ENCODE measurements at regions not wholly inside any gene's neighbourhood (a gene's known extent, or its start where the extent isn't known, plus 50 kb on each side); places are given as distances from the start of the nearest gene placed in this dataset.

DNA sequence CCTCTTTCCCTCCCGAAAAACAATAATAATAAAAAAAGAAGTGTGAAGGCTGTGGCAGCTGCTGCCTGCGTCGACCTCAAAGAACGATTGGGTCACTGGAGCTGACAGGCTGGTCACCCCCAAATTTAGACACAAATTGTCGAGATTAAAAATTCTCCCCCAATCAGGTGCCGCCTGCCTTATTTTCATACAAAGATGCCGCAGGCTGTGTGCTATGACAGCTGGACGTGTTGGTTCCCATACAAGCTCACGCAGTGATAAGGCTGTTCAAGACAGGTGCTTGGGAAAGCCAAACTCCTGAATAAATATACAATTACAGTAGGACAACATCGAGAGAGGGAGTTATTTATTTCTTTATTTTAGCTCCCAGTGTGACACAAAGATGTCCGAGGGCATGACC lies 1041.8 kb downstream of the VRK1 start:
- no peaks in the 10 kb centered on the region for H3K36me3 Mint-ChIP-seq (ENCODE audit: insufficient read depth, unreplicated experiment)
- Histone ChIP-seq H3K4me1 (no peaks in the 10 kb centered on the region), H3K36me3 (ENCODE audit: control insufficient read depth, insufficient read depth, low read length) (no peaks in the 10 kb centered on the region), H3K9me3 (no peaks in the 10 kb centered on the region), H3K27me3 (replicated peaks; ENCODE audit: control insufficient read depth, insufficient read depth, low read length) (no peaks in the 10 kb centered on the region), H3K4me3 (ENCODE audit: low read depth, low read length) (no peak overlapping the region)
- intact Hi-C loops (cut with micrococcal nuclease; ENCODE audit: unreplicated experiment), result no loop called here
- no TSS peak for BruUV-seq (replicated peaks)
- CTCF ChIA-PET, result no interaction called here
- H3K4me3 Mint-ChIP-seq (ENCODE audit: unreplicated experiment), result no peak overlapping the region
- H3K9me3 Mint-ChIP-seq (ENCODE audit: unreplicated experiment), result no peaks in the 10 kb centered on the region
- no peak overlapping the region for H3K27ac Mint-ChIP-seq (ENCODE audit: unreplicated experiment)
- TF ChIP-seq, protein P1, sequence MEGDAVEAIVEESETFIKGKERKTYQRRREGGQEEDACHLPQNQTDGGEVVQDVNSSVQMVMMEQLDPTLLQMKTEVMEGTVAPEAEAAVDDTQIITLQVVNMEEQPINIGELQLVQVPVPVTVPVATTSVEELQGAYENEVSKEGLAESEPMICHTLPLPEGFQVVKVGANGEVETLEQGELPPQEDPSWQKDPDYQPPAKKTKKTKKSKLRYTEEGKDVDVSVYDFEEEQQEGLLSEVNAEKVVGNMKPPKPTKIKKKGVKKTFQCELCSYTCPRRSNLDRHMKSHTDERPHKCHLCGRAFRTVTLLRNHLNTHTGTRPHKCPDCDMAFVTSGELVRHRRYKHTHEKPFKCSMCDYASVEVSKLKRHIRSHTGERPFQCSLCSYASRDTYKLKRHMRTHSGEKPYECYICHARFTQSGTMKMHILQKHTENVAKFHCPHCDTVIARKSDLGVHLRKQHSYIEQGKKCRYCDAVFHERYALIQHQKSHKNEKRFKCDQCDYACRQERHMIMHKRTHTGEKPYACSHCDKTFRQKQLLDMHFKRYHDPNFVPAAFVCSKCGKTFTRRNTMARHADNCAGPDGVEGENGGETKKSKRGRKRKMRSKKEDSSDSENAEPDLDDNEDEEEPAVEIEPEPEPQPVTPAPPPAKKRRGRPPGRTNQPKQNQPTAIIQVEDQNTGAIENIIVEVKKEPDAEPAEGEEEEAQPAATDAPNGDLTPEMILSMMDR (IDR thresholded peaks at IDR 0.05; ENCODE audit: insufficient read depth in 1 of 2, low read depth in 1 of 2, low read length in 1 of 2, severe bottlenecking in 1 of 2, unreplicated experiment in 1 of 2), result no peak
- no peaks in the 10 kb centered on the region for H3K4me1 Mint-ChIP-seq (ENCODE audit: low read depth, unreplicated experiment)
- DNase-seq, result no peak
- POLR2A ChIA-PET, result no interaction called here
- peaks cover 2% of the 10 kb centered on the region for H3K27me3 Mint-ChIP-seq (ENCODE audit: insufficient read depth, unreplicated experiment)

DNA sequence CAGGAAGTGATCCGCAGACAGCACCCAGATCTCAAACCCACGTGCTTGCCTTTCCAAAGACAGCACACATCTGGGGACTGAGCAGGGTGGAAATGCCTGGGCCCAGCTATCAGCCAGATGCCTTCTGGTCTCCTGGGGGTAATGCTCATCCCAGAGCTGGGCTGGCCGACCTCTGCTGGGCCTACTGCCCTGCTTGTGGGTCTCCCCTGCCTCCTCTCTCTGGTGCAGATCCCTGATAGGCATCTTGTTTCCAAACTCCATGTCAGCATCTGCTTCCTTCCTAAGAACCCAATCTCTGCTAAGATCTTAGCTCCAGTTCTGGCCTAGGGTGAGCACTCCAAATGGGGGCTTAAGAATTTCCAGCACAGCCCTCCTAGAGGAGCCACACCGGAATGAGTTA lies 1043.0 kb downstream of the VRK1 start:
- no TSS peak for BruUV-seq (replicated peaks)

DNA sequence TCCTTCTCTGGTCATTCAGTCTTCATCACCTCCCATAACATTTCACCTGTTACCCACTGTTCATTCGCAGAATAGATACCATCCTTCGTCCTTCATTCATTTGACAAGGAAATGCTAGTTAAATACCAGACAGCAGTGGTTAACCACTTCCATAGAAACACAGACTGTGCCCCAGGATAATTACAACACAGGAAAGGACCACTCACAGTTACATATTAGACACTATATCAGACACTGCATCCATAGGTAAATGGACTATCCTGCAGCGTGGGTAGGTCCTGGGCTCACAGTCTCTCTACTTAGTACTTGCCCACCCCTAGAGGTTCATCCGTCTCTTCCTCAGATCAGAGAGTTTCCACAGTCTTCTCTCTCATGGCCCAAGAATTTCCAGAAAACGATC lies 1044.6 kb downstream of the VRK1 start:
- H3K27ac Mint-ChIP-seq (ENCODE audit: unreplicated experiment), result no peak overlapping the region
- H3K4me3 Mint-ChIP-seq (ENCODE audit: unreplicated experiment), result no peak overlapping the region
- Histone ChIP-seq H3K27me3 (replicated peaks; ENCODE audit: control insufficient read depth, insufficient read depth, low read length) (no peaks in the 10 kb centered on the region), H3K9me3 (no peaks in the 10 kb centered on the region), H3K36me3 (ENCODE audit: control insufficient read depth, insufficient read depth, low read length) (no peaks in the 10 kb centered on the region), H3K4me3 (ENCODE audit: low read depth, low read length) (no peak overlapping the region), H3K4me1 (no peaks in the 10 kb centered on the region)
- no peaks in the 10 kb centered on the region for H3K9me3 Mint-ChIP-seq (ENCODE audit: unreplicated experiment)
- CTCF ChIA-PET, result no interaction called here
- intact Hi-C loops (cut with micrococcal nuclease; ENCODE audit: unreplicated experiment), result no loop called here
- H3K27me3 Mint-ChIP-seq (ENCODE audit: insufficient read depth, unreplicated experiment), result peaks cover 2% of the 10 kb centered on the region
- H3K4me1 Mint-ChIP-seq (ENCODE audit: low read depth, unreplicated experiment), result no peaks in the 10 kb centered on the region
- TF ChIP-seq, protein P1 (IDR thresholded peaks at IDR 0.05; ENCODE audit: insufficient read depth in 1 of 2, low read depth in 1 of 2, low read length in 1 of 2, severe bottlenecking in 1 of 2, unreplicated experiment in 1 of 2), result no peak
- DNase-seq, result no peak
- H3K36me3 Mint-ChIP-seq (ENCODE audit: insufficient read depth, unreplicated experiment), result no peaks in the 10 kb centered on the region
- POLR2A ChIA-PET, result no interaction called here
- no TSS peak for BruUV-seq (replicated peaks)

More for the DNA sequence above, 1043.0 kb downstream of the VRK1 start:
- Mint-ChIP-seq H3K27ac (ENCODE audit: unreplicated experiment) (no peak overlapping the region), H3K4me3 (ENCODE audit: unreplicated experiment) (no peak overlapping the region), H3K27me3 (ENCODE audit: insufficient read depth, unreplicated experiment) (peaks cover 2% of the 10 kb centered on the region), H3K36me3 (ENCODE audit: insufficient read depth, unreplicated experiment) (no peaks in the 10 kb centered on the region), H3K9me3 (ENCODE audit: unreplicated experiment) (no peaks in the 10 kb centered on the region), H3K4me1 (ENCODE audit: low read depth, unreplicated experiment) (no peaks in the 10 kb centered on the region)
- Histone ChIP-seq H3K27me3 (replicated peaks; ENCODE audit: control insufficient read depth, insufficient read depth, low read length) (no peaks in the 10 kb centered on the region), H3K36me3 (ENCODE audit: control insufficient read depth, insufficient read depth, low read length) (no peaks in the 10 kb centered on the region), H3K4me1 (no peaks in the 10 kb centered on the region), H3K9me3 (no peaks in the 10 kb centered on the region), H3K4me3 (ENCODE audit: low read depth, low read length) (no peak overlapping the region)
- intact Hi-C loops (cut with micrococcal nuclease; ENCODE audit: unreplicated experiment), result no loop called here
- ChIA-PET POLR2A (no interaction called here), CTCF (no interaction called here)
- DNase-seq, result no peak
- TF ChIP-seq, protein P1 (IDR thresholded peaks at IDR 0.05; ENCODE audit: insufficient read depth in 1 of 2, low read depth in 1 of 2, low read length in 1 of 2, severe bottlenecking in 1 of 2, unreplicated experiment in 1 of 2), result no peak

All from Caco-2 (cell line).